SK-N-SH (cell line): ENCODE measurements at regions not wholly inside any gene's neighbourhood (a gene's known extent, or its start where the extent isn't known, plus 50 kb on each side); places are given as distances from the start of the nearest gene placed in this dataset.
A peak's percentile ranks its signal among the peaks of the same experiment; 100 is the strongest.

Source experiments
- CTCF ChIA-PET: fragments of 300-600, 350-600 bp; formaldehyde crosslinking; extraction: SDS; loops from one replicate; lab custom pipeline; 2021; lab: Yijun Ruan, JAX
- POLR2A ChIA-PET: fragments of 350-600 bp; sonication (Branson Sonifier 250); formaldehyde crosslinking; extraction: SDS; loops from one replicate; lab custom pipeline; 2020; ENCODE audit warnings: antibody characterized with exemption, inconsistent platforms; lab: Yijun Ruan, JAX
- DNase-seq: peaks from one replicate; pipeline ENCODE4 v3.0.0; 2012
- H2AFZ ChIP-seq: fragments of 200-600 bp; sonication (generic); 2 replicates; pipeline ENCODE4 v1.8.1; 2016; ENCODE audit warnings: antibody characterized with exemption, mild to moderate bottlenecking, low read depth
- H3F3A ChIP-seq: fragments of 200-600 bp; sonication (generic); replicated peaks from 2 replicates; pipeline ENCODE3; 2016; ENCODE audit warnings: antibody characterized with exemption, mild to moderate bottlenecking; ENCODE audit not compliant: insufficient read depth
- H3K27ac ChIP-seq, 2 experiments: fragments of 200-500 bp in 1 of 2; fragments of 200-600 bp in 1 of 2; sonication (Bioruptor generic) in 1 of 2; sonication (generic), shearing (Covaris generic) in 1 of 2; 2 replicates each; pipeline versions ENCODE4 v1.5.1 to v1.6.1; 2014 to 2016; ENCODE audit warnings: low read depth in 2 of 2, inconsistent platforms in 1 of 2, low read length in 1 of 2, mild to moderate bottlenecking in 1 of 2, mixed read lengths in 1 of 2
- H3K27me3 ChIP-seq: fragments of 200-600 bp; sonication (generic), shearing (Covaris generic); 2 replicates; pipeline ENCODE4 v1.6.1; 2016; ENCODE audit warnings: mixed run types; ENCODE audit not compliant: insufficient read depth
- H3K36me3 ChIP-seq, 2 experiments: fragments of 200-500 bp in 1 of 2; fragments of 200-600 bp in 1 of 2; sonication (Bioruptor generic) in 1 of 2; sonication (generic) in 1 of 2; replicated peaks in 1 of 2; 2 replicates each; pipeline versions ENCODE3 to v1.5.1; 2014 to 2016; ENCODE audit warnings: low read length in 1 of 2, mild to moderate bottlenecking in 1 of 2; ENCODE audit not compliant: insufficient read depth in 2 of 2, control insufficient read depth in 1 of 2
- H3K4me1 ChIP-seq, 2 experiments: fragments of 200-500 bp in 1 of 2; fragments of 200-600 bp in 1 of 2; sonication (Bioruptor generic) in 1 of 2; sonication (generic), shearing (Covaris generic) in 1 of 2; 2 replicates each; pipeline versions ENCODE4 v1.5.1 to v1.6.1; 2014 to 2016; ENCODE audit warnings: low read depth in 1 of 2, low read length in 1 of 2, mixed run types in 1 of 2; ENCODE audit not compliant: insufficient read depth in 2 of 2, control insufficient read depth in 1 of 2
- H3K4me2 ChIP-seq: fragments of 200-600 bp; sonication (generic), shearing (Covaris generic); 2 replicates; pipeline ENCODE4 v1.6.1; 2017; ENCODE audit warnings: mixed run types
- H3K4me3 ChIP-seq, 2 experiments: fragments of 200-500 bp in 1 of 2; fragments of 200-600 bp in 1 of 2; sonication (Bioruptor generic) in 1 of 2; sonication (generic), shearing (Covaris generic) in 1 of 2; 2 replicates each; pipeline versions ENCODE4 v1.5.1 to v1.8.1; 2014 to 2016; ENCODE audit warnings: low read depth in 2 of 2, inconsistent platforms in 1 of 2, low read length in 1 of 2, mild to moderate bottlenecking in 1 of 2, mixed read lengths in 1 of 2, moderate library complexity in 1 of 2
- H3K79me2 ChIP-seq: fragments of 200-600 bp; sonication (generic); 2 replicates; pipeline ENCODE4 v1.8.1; 2017; ENCODE audit warnings: mild to moderate bottlenecking; ENCODE audit not compliant: insufficient read depth
- H3K9ac ChIP-seq: fragments of 200-600 bp; sonication (generic); 2 replicates; pipeline ENCODE4 v1.6.1; 2017; ENCODE audit warnings: mixed run types
- H3K9me2 ChIP-seq: fragments of 200-600 bp; sonication (generic); 2 replicates; pipeline ENCODE4 v1.6.1; 2017; ENCODE audit warnings: mixed run types
- H3K9me3 ChIP-seq: fragments of 200-600 bp; sonication (generic); 2 replicates; pipeline ENCODE4 v1.6.1; 2017; ENCODE audit warnings: mixed run types, mild to moderate bottlenecking, moderate library complexity
- H4K20me1 ChIP-seq: fragments of 200-600 bp; sonication (generic); 2 replicates; pipeline ENCODE4 v1.6.1; 2017; ENCODE audit warnings: mild to moderate bottlenecking, mixed run types; ENCODE audit not compliant: insufficient read depth
- CTCF ChIP-seq: fragments of 200-600 bp; sonication (generic); IDR thresholded peaks from 2 replicates; pipeline ENCODE4 v1.6.1; 2017; ENCODE audit warnings: antibody characterized with exemption, mild to moderate bottlenecking, moderate library complexity
- ELF1 ChIP-seq: IDR thresholded peaks from 2 replicates; pipeline ENCODE4 v1.4.0; 2012
- EZH2phosphoT487 ChIP-seq: fragments of 200-600 bp; sonication (generic); IDR thresholded peaks from 2 replicates; pipeline ENCODE4 v1.6.1; 2017; ENCODE audit warnings: low read depth, mixed run types, mild to moderate bottlenecking, antibody characterized with exemption, moderate library complexity, borderline replicate concordance
- FOXJ3 ChIP-seq: sonication (generic); formaldehyde crosslinking; IDR thresholded peaks from 2 replicates; pipeline ENCODE4 v1.5.1; 2020; ENCODE audit warnings: mild to moderate bottlenecking, missing genetic modification reagents
- MEF2A ChIP-seq: IDR thresholded peaks from 2 replicates; pipeline ENCODE4 v1.4.0; 2012; ENCODE audit warnings: low read depth, borderline replicate concordance
- MXI1 ChIP-seq: IDR thresholded peaks from 2 replicates; pipeline ENCODE4 v1.6.1; 2012; ENCODE audit warnings: mild to moderate bottlenecking, low read depth, low read length, improper control_type of control experiment
- NFIC ChIP-seq: IDR thresholded peaks from 2 replicates; pipeline ENCODE4 v1.4.0; 2012; ENCODE audit warnings: borderline replicate concordance
- NRF1 ChIP-seq: IDR thresholded peaks from 2 replicates; pipeline ENCODE4 v1.6.1; 2012; ENCODE audit warnings: low read depth, mild to moderate bottlenecking, low read length
- POLR2AphosphoS5 ChIP-seq: IDR thresholded peaks from 2 replicates; pipeline ENCODE4 v1.6.1; 2012; ENCODE audit warnings: low read depth, low read length
- RFX5 ChIP-seq: IDR thresholded peaks from 2 replicates; pipeline ENCODE4 v1.6.1; 2012; ENCODE audit warnings: mild to moderate bottlenecking, improper control_type of control experiment, low read length
- TCF12 ChIP-seq: IDR thresholded peaks from 2 replicates; pipeline ENCODE4 v1.4.0; 2012
- YY1 ChIP-seq: IDR thresholded peaks from 2 replicates; pipeline ENCODE4 v1.4.0; 2012; ENCODE audit warnings: low read depth, mild to moderate bottlenecking
- WGBS: methylation state at CpG from one replicate; pipeline ENCODE4 v1.1.6; 2017; ENCODE audit warnings: low lambda C conversion rate; 5-methylcytosine and 5-hydroxymethylcytosine counted together
- TF ChIP-seq, protein P1 (sequence below): IDR thresholded peaks from 2 replicates; pipeline ENCODE4 v1.4.0; 2012; ENCODE audit warnings: low read depth

GRCh38 chr11:33479231-33479630 lies 221.4 kb downstream of the C11orf91 start:
- ChIA-PET CTCF (no interaction called here), POLR2A (no interaction called here)
- Histone ChIP-seq H3K4me2 (no peak overlapping the region), H3K27ac (no peak overlapping the region), H2AFZ (no peak overlapping the region), H3K9me3 (no peaks in the 10 kb centered on the region), H3K9me2 (no peaks in the 10 kb centered on the region), H3K4me3 (no peak overlapping the region), H3K9ac (no peak overlapping the region), H3K36me3 (no peaks in the 10 kb centered on the region), H3K79me2 (peaks cover 100% of the 10 kb centered on the region), H4K20me1 (peaks cover 94% of the 10 kb centered on the region), H3K4me1 (peaks cover 7 to 28% of the 10 kb centered on the region in 2 experiments), H3F3A (peaks cover 8% of the 10 kb centered on the region), H3K27me3 (no peaks in the 10 kb centered on the region)
- WGBS = 91% methylated on average over 3 of the region's 3 CpGs
- no peak for DNase-seq
- TF ChIP-seq NRF1 = no peak
- no peak for TF ChIP-seq FOXJ3 (CRISPR knock-in tag)
- TF ChIP-seq POLR2AphosphoS5 = no peak
- TF ChIP-seq CTCF = no peak
- TF ChIP-seq, protein P1, sequence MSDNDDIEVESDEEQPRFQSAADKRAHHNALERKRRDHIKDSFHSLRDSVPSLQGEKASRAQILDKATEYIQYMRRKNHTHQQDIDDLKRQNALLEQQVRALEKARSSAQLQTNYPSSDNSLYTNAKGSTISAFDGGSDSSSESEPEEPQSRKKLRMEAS = no peak
- TF ChIP-seq ELF1 = no peak
- no peak for TF ChIP-seq NFIC
- no peak for TF ChIP-seq RFX5
- TF ChIP-seq YY1 = no peak
- no peak for TF ChIP-seq MEF2A
- TF ChIP-seq MXI1 = no peak
- TF ChIP-seq EZH2phosphoT487 = no peak
- no peak for TF ChIP-seq TCF12

- TF ChIP-seq YY1 (no peak), RFX5 (peak; percentile 81), CTCF (no peak)
- no peaks in the 10 kb centered on the region for H3K27me3 ChIP-seq
- H3K36me3 ChIP-seq = no peaks in the 10 kb centered on the region
- ChIA-PET POLR2A (no interaction called here), CTCF (no interaction called here)
- H3K79me2 ChIP-seq = peaks cover 100% of the 10 kb centered on the region
- peaks cover 8% of the 10 kb centered on the region for H3F3A ChIP-seq
- H3K4me1 ChIP-seq = peaks cover 7 to 28% of the 10 kb centered on the region in 2 experiments
- H4K20me1 ChIP-seq = peaks cover 94% of the 10 kb centered on the region
- no peak for DNase-seq
- H2AFZ ChIP-seq = no peak overlapping the region
- H3K4me3 ChIP-seq = no peak overlapping the region
- 78% methylated on average over 7 of the region's 7 CpGs for WGBS
- no peaks in the 10 kb centered on the region for H3K9me2 ChIP-seq
- H3K9me3 ChIP-seq = no peaks in the 10 kb centered on the region
- no peak overlapping the region for H3K9ac ChIP-seq
- no peak overlapping the region for H3K4me2 ChIP-seq
- no peak overlapping the region for H3K27ac ChIP-seq
These were observed 221.0 kb downstream of the HIPK3 start for GRCh38 chr11:33478111-33478573.
